Body of pancreas (tissue), 4 donors: ENCODE measurements at regions not wholly inside any gene's neighbourhood (a gene's known extent, or its start where the extent isn't known, plus 50 kb on each side); places are given as distances from the start of the nearest gene placed in this dataset.

ENCODE experiments used
- POLR2A ChIP-seq, 3 donors: fragments of 450-650 bp; IDR thresholded peaks; one replicate each; pipeline ENCODE4 v1.6.1; 2016; ENCODE audit warnings: antibody characterized with exemption in 3 of 3, mild to moderate bottlenecking in 2 of 3
- TF ChIP-seq, protein P1 (sequence below), 7 experiments: fragments of 450-650 bp in 4 of 7; fragments of 200-600 bp in 3 of 7; sonication (generic) in 3 of 7; IDR thresholded peaks; one replicate each; pipeline ENCODE4 v1.5.1; 2016 to 2019; ENCODE audit warnings: antibody characterized with exemption in 7 of 7

GRCh38 chr17:71180801-71181385 lies 939.9 kb upstream of the SOX9 start:
- TF ChIP-seq, protein P1, sequence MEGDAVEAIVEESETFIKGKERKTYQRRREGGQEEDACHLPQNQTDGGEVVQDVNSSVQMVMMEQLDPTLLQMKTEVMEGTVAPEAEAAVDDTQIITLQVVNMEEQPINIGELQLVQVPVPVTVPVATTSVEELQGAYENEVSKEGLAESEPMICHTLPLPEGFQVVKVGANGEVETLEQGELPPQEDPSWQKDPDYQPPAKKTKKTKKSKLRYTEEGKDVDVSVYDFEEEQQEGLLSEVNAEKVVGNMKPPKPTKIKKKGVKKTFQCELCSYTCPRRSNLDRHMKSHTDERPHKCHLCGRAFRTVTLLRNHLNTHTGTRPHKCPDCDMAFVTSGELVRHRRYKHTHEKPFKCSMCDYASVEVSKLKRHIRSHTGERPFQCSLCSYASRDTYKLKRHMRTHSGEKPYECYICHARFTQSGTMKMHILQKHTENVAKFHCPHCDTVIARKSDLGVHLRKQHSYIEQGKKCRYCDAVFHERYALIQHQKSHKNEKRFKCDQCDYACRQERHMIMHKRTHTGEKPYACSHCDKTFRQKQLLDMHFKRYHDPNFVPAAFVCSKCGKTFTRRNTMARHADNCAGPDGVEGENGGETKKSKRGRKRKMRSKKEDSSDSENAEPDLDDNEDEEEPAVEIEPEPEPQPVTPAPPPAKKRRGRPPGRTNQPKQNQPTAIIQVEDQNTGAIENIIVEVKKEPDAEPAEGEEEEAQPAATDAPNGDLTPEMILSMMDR (IDR thresholded peaks at IDR 0.05): no peak
- no peak for TF ChIP-seq POLR2A (IDR thresholded peaks at IDR 0.05)
